GM21825 (cell line): ENCODE measurements at regions not wholly inside any gene's neighbourhood (a gene's known extent, or its start where the extent isn't known, plus 50 kb on each side); places are given as distances from the start of the nearest gene placed in this dataset.

ENCODE experiments used
- ATAC-seq: cut with Tn5 transposase; IDR thresholded peaks from one replicate; pipeline ENCODE4 v1.9.1; 2021; ENCODE audit warnings: mild to moderate bottlenecking, moderate library complexity; ENCODE audit not compliant: unreplicated experiment

DNA sequence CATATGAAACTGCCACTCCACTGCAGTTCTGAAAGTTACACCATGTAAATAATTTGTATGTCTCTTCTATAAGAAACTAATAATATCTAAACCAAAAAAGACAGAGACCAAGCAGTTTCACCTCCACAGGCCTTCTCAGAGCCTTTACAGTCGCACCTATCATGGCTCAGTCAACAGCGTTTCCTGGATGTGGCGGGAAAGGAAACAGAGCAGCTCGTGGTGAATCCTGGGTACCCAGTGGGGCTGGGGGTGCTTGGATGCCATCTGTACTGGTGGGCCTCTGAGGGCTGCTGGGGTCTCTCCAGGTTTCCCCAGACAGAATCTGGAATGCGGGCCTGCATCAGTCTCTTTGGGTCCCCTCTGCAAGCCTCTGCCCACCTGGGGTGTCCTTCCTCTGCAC is 100.2 kb upstream of the CASZ1 start:
- no peak for ATAC-seq

DNA sequence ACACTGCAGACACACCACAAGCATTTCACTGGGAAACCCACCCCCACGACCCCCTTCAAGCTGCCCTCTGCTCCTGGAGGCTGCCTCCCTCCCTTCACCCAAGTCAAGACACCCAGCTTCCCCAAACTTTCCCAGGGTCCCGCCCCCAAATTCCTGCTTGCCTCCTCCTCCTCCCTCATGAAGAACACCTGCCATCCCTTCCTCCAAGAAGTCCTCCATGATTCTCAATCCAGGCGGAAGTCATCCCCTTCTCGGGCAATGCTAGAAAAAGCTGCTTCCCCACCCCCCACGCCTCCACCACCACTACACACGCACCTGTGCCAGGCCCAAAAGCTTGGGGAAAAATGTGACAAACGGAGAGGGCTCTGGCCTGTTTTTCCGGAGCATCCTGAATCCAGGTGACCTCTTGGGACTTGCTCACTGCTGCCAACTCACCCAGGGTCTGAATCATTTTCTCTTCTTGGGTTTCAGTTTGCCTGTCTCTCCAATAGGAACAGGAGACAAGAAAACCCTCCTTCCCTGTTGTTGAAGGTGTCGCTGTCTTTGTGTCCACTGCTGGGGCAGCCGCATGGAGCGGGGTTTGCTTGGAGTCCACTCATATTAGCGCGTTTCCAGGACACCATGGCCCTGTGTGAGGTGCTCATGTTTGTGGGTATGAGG is 101.0 kb upstream of the CASZ1 start:
- no peak for ATAC-seq

DNA sequence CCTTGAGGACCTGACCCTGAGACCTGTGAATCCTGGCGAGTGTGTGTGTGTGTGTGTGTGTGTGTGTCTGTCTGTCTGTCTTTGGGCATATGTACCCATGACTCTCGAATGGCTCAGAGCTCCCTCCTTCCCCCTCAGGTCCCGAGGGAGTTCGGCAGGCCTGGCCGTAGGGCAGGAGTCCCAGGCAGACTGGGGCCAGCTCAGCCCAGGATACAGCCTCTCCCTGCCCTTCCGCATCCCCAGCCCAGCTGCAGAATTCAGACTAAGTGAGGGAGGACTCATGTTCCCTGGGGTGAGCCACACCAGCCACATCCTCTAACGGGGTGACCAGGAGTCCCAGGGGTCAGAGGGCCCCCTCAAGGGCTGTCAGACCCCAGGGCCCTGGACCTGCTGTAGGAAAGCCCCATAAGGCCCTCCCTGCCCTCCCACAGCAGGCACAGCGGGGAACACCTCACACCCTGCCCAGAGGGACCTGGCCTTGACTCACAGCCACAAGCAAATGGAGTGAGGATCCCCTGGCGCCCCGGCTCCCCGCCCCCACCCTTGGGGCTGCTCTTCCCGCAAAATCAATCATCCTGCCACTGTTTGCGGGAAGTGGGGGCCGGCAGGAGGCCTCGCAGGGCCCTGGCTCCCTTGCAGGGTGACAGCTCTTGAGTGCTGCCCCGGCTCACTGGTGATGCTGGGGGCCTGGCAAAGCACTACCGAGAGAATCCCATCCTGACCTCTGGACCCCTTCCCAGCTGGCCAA is 101.7 kb upstream of the CASZ1 start:
- no peak for ATAC-seq

DNA sequence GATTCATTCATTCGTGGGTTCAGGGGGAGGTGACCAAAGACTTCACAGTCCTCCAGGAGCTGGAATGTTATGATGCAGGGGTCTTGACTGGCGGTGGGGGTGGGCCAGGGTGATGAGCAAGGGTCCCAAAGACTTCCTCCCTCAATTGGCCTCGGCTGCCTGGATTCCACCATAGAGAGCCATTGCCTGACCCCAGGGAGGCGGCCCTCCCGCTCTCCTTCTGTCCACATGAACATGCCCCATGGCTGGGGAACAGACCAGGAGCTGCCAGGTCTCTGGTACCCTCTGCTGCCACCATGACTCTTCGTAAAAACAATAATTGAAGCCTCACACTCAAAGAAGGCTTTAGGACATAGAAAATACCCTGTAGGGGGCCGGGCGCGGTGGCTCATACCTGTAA is 102.5 kb upstream of the CASZ1 start:
- no peak for ATAC-seq

DNA sequence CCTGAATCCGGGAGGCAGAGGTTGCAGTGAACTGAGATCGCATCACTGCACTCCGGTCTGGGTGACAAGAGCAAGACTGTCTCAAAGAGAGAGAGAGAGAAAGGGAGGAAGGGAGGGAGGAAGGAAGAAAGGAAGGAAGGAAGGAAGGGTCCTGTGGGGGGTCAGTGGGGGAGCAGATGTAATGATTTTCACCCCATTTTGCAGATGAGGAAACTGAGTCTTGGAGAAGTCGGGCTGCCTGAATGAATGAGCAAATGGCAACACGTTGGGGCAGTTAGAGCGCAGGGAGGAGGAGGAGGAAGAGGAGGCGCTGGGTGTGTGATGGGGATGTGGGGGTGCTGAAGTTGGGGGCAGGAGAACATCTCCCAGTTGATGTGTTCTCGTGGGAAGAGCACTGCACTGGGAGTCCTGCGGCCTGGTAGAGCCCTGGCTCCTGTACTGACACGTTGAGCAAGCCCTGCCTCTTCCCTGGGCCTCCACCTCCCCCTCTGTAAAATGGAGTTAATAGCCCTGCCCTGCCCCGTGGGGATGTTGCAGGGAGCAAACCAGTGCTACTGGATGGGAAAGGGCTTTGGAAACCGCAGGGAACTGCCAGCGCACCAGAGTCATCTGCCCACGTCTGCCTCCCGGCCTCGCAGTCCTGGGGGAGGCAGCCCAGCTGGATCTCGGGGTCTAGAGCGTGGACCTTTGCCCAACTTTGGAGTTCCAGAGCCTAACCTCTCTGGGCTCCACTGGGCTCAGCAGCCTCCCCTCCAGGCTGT is 103.2 kb upstream of the CASZ1 start:
- ATAC-seq, result no peak

DNA sequence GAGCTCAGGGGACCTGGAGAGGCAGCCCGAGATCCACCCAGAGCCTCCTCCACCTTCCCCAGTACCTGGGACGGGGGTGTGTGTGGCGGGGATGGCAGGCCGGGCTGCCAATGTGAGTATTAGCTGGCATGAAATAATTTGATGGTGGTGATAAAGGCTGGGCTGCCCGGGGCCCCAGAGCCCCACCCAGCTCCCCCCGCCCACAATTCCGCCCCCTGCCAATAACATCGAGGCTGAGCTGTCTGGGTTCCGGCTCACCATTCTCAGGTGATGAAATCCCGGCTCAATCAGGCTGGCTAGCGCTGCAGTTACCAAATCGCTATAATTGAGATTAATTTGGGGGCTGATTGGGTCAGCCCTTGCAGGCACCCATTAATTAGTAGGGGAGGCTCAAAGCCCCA is 103.8 kb upstream of the CASZ1 start:
- ATAC-seq, result no peak

DNA sequence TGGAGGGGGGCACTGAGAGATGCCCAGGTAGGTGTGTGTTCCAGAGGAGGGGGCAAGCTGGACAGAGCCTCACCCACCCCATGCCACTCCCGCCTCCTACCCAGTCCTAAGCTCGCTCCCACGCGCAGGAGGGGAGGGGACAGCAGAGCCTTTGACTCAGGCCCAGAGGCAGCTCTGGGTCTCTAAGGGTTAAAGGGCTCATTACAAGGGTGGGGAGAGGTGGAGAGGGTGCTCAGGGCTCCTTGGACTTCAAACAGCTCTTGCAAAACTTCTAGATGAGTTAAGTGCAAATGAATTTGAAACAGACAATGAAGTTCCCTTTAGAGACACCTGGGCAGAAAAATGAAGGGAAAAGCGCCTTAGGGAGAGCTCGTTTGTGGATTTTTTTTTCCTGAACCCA is 104.2 kb upstream of the CASZ1 start:
- ATAC-seq, result no peak

DNA sequence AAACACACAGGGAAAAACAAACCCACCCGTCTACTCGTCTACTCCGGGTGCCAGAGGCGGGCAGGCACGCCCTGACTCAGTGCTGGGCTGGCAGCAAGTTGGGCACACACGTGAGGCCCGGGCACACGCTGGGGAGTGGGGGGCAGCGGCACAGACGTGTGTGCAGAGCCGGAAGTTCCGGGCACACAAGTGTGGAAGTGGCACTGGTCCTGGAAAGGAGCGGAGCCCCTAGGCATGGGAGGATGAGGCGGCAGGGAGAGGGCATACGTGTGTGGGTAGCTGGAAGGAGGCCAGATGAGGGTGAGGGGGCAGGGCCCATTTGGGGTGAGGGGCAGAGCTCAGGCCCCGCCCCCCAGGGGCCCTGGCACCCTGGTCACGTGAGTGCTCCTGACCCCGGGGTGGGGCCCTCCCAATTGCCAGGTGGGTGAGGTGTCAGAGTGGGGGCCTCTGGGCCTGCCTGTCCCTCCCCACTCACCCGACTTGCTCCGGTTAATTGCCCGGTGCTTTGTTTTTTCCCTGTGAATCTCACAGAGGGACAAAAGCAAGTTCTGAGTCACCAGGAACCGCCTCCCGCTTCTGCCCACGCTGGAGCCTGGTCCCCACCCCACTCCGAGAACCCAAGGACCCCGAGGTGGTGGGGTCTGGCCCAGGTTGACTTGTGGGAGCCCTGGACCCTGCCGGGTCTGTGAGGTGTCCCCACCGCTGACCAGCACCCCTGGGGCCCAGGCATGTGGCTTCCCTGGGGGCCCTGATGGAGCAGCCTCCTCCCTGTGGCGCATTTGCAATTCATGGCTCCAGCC is 104.8 kb upstream of the CASZ1 start:
- no peak for ATAC-seq

DNA sequence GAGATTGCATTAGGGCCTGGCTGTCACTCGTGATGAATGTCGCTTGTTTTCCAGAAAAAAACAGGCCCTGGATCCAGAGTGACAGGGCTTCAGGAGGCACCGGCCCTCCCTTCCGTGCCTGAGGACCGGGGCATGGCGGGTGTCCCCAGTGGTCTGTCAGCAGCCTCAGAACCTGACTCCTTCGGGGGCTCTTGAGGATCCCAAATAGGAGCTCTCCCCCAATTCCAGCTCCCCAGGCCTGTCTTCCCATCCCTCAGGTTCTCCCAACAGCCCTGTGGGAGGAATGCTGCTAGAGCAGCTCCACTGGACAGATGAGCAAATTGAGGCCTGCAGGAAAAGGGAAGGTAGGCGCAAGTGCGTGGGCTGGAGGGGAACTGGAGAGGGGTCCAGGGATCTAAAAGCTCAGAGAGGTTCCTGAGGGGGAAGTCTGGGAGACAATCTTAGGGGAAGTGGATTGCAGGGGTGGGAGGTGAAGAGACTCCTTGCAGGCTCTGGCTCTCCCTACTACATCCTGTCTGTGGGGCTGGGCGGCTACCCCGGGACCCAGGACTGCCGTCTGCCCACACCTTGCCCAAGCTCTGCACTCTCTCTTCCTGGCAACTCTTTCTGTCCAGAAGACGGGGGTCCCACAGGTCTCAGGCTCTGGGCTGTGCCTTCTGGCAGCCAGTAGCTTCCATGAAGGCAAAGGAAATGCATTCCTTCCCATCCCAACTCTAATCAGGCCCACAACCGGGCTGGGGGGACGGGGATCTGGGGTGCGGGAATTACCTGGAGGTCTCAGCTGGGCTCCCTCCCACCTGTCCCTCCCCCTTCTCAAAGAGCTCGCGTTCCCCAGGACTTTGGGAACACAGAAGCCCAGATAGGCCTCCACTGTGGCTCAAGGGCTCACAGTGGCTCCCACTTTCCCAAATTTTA is 105.7 kb upstream of the CASZ1 start:
- ATAC-seq, result no peak

DNA sequence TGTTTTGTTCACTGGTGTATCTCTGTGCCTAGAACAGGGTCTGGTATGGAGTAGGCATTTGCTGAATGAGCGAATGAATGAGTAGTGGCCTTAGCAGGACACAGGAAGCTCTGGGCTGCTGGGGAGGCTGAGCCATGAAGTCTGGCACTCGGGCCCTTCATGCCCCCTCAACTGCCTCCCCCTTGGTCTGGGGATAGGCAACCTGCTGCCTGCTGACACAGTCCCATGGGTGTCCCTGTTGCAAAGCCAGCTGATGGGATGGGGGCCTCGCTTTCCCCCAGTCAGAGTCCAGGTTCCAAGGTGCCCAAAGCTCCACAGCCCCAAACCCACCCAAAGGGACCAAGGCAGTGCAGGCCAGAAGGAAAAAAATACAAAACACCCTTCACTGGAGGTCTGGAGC is 107.0 kb upstream of the CASZ1 start:
- ATAC-seq, result no peak

DNA sequence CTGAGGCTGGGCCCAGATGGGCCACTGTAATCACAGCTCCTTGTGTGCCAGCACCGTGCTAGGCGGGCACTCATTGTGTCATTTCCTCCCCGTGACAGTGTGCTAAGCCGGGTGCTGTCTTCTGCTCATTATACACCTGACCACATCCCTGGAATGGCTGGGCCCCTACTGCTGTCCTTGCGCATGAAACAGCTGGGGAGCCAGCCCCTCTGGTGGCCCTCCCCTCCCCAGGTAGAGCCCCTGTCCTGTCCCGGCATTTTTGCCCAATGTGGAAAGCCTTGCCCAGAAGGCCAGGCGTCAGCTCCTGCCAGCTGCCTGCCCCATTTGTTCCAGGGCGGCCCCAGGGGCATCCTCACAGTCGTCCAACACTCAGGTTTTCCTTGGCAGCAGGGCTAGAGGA is 107.4 kb upstream of the CASZ1 start:
- no peak for ATAC-seq

DNA sequence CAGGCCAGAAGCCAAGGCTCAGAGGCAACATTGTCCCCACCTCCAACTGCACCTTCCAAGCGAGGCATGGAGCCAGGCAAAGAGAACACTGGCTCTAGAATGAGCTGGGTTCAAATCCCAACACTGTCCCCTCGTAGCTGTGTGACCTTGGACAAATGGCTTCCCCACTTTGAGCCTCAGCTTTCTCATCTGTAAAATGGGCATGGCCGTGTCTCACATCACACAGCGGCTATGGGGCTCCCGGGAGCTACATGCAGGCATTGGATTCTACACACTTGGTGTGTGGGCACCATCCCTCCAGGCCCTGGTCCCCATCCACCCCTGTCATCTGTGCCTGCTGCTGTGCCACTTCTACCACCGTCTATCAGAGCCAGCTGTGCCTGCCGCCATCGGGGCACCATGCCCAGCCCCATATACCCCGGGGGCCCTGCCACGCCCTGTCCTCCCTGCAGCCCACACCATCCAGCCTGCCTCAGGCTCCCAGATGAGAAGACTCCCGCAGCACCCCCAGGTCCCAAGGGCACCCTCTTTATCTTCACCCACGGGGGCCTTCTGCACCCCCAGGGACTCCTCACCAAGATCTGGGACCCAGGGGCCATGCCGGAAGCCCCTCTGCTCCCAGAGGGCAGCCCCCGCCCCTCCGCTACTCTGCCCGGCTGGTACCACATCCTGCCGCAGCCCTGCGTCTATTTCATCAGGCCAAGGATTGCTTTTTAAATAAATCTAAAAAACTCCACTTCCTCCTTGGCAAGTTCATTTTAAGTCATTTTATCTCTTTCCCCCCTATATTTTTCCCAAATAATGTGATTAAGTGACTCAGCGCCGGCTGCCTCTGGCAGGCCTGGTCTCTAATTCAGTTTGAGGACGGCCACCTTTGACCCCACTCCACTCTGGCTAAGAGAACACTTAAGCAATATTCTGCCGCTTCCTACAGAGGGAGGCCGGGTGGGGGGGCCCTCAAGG is 107.8 kb upstream of the TARDBP start:
- ATAC-seq, result no peak

DNA sequence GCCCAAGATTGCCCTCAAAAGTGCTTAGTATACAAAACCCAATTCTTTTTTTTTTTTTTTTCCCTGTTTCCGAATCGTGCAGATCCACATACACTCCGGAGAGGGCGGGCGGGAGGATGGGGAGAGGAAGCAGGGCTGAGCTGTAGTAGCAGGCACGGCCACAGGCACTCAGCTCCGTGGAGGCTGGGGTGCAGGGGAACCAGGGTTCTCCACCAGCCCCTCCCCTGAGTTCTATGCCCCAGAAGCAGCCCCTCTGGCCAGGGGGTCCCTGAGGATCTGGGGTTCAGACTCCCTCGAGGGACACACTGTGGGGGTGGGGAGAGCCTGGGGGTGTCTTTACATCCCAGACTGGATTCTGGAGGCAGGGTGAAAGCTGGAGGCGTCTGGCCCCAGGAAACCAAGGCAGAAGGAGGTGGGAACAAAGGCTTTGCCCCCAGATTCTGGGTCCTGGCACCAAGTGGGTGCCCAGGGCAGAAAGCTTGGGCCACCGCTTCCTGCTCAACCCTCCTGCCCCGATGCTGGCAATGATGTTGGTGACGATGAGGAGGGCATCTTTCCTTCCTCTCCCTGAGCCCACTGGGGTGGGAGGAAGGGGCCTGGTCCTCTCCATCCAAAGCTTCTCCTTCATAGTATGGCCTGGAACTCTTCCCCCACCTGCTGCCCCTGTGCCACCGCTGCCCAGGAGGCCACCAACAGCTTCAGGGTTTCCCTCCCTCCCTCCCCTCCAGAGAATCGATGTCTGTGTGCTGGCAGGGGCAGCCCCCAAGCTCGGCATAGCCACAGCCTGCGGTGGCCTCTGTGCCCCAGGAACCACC is 106.4 kb upstream of the TARDBP start:
- ATAC-seq, result no peak

DNA sequence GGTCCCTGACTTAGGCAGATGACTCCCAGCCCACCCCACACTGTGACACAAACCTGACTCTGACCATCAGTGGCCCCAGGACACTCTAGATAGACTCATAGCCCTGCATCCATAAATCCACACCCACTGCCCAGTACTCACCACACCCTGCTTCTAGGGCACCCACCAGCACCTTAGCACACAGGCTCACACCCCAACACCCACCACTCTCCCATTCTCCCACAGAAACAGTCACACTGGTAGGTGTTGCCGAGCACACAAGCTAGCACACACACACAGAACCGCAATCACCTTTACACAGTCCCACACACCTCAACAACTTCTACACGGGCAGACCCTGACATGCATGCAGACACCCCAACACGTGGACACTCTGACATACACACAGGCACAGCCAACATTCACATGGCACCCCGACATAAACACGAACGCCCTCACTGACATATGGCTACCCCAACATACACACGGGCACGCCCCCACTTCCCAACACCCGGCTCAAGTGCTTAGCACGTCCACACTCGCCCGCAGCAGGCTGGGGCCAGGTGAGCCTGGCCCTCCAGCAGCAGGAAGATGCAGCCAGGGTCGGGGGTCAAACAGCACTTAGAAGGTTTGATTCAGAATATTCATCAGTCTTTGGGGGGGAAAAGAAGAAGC is 105.5 kb upstream of the TARDBP start:
- ATAC-seq, result no peak

DNA sequence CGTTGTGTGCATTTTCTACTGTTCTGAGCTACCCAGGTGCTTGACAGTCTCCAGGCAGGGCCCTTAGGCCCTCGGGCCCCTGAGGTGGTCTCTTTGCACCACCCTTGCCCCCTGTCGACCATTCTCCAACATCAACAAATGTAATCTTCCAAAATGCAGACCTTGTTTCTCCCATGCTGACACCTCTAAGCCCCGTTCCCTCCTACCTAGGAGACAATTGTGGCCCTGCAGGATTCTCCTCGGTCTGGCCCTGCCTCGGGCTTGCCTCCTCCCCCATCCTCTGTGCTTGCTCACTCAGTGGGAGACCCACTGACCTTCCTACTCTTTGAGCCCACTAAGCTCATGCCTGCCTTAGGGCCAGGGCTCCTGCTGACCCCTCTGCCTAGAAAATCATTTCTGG is 104.2 kb upstream of the TARDBP start:
- no peak for ATAC-seq

DNA sequence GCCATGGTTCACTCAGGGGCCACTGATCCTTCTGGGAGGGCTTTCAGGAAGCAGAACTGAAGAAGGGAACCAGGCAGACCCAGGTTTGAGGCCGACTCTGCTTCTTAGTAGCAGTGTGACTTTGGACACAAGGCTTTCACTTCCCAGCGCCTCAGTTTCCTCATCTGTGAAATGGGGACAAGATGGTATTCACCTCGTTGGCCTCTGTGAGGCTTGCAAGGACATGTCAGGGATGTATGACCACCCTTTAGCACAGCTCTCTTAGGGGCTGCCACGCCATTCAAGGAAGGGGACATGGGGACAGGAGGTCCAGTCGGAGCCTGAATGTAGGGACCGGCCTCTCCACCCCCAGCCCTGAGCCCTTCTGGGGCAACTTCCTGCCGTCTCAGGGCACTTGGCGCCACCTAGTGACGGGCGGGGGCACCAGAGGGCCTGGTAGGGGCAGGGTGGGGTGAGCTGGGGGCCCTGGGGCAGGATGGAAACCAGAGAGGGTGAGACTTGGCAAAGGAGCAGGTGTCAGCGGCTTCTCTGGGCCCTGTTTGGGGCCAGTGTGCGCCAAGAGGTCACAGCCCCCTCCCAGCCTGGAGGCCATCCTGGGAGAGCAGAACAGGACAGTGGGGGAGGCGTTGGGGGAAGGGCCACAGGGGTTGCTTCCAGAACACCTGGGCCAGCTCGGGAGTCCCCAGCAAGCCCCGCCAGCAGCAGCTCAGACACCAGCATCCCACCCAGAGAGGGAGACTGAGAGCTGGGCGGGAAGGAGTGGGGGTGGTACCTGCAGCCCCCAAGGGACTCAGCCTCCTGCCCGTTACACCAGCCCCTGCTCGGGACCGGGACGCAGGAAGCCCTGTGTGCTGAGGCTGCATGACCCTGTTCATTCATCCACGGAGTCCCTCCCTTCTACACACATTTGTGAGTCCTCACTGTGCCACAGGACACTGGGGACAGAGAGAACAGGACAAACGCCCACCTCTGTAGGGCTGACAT is 102.5 kb upstream of the TARDBP start:
- ATAC-seq, result no peak
